Stimulated activated CD4-positive, alpha-beta T cell treated with anti-CD3 and anti-CD28 coated beads, Interleukin-4, amount 100 ng/mL, for 1 hour (primary cell): ENCODE measurements at regions not wholly inside any gene's neighbourhood (a gene's known extent, or its start where the extent isn't known, plus 50 kb on each side); places are given as distances from the start of the nearest gene placed in this dataset.

Experiments used
- DNase-seq: peaks from one replicate; pipeline ENCODE4 v3.0.0-alpha.2; 2020

DNA sequence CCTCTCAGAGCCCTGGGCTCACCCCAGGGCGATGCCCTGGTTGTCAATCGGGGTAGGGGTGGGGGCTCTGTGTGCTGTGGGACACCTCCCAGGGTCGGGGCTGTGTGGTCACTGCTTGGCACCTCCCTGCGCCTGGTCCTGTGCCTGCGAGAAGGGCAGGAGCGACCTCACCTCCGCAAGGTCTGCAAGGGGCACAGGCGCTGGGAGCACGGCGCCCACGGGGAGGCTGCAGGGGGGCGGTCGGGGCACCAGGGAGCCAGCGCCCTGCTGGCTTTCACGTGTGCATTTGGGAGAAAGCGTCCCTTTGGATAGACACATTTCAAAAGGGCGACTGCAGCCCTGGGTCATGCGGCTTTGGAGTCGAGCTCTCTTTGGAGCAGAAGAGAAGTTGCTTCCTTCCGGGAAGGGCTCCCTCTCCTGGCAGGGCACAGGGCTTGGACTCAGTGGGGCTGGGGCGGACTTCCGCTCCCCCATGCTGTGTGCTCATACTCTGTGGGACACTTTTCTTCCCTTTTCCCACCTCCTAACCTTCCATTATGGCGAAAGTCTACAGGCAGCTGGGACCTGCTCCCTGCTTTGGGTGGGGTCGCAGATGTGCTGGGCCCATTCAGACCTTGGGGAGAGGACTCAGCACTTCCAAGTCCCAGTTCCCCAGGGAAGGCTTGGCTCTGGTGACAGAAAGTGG is 52.9 kb upstream of the SLC28A3 start:
- no peak for DNase-seq

GRCh38 chr9:84394036-84394435 is 53.5 kb upstream of the SLC28A3 start:
- DNase-seq = no peak

- peak; percentile 55 for DNase-seq
Measured at GRCh38 chr9:84397151-84397728, 56.7 kb upstream of the SLC28A3 start.

GRCh38 chr9:84397822-84398221 is 57.3 kb upstream of the SLC28A3 start:
- DNase-seq = no peak

DNA sequence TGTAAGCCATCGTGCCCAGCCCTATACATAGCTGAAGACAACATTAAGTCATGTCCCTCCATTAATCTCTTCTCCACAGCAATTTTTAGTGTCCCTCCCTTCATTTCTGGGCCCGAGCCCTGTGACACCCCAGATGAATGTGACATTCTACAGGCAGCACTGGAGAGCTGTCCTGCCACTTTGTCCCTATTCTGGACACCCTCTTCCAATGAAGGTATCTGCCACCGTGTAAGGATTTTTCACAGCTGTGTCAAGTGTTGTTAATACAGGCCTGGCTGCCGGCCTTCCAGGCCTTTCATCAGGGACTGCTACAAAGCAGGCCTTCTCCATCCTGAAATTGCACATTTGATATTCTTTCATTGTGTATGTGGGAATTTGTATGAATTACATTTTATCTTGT is 62.0 kb upstream of the SLC28A3 start:
- no peak for DNase-seq

- no peak for DNase-seq
Measured at GRCh38 chr9:84403288-84403687, 62.7 kb upstream of the SLC28A3 start.

DNA sequence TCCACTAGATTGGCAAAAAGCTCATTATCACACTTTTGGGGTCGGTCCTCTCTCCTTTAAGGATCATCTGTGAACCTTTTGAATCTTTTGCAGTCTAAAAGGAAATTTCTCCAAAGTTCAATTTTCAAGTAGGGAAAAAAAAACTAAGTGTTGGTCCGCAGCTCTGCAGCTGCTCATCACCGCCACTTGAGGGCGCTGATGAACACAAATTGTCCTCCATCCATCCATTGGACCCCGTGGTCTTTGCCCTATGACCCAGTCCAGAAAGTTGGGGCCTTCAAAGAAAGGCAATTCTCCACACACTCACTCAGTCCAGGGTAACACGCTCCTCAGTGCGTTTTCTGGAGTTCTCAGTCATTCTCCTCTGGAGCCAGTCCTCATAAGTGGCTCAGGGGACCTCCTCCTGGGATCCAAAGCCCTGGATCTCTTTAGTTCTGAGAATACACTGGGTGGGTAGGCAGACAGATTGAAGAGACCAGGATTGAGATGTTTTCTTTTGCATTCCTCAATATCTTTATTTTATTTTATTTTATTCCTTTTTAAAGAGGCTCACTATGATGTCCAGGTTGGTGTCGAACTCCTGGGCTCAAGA is 63.6 kb upstream of the SLC28A3 start:
- no peak for DNase-seq

DNA sequence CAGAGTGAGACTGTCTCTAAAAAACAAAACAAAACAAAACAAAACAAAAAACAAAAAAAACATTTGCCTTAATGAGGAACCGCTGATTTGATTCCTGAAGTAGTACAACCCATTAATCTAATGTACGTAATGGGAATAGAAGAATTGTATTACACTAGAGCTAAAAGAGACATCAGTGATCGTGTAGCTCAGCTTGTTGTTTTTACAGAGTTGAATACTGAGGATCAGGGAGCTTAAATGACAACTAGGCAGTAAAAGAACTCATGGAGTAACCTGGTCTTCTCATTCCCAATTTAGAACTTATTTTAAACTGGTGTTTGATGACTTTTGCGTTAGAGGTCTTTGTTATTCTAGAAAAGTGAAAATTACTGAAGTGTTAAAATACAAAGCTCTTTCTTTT is 65.1 kb upstream of the SLC28A3 start:
- no peak for DNase-seq

- no peak for DNase-seq
Measured at GRCh38 chr9:84408416-84408815, 67.9 kb upstream of the SLC28A3 start.

DNA sequence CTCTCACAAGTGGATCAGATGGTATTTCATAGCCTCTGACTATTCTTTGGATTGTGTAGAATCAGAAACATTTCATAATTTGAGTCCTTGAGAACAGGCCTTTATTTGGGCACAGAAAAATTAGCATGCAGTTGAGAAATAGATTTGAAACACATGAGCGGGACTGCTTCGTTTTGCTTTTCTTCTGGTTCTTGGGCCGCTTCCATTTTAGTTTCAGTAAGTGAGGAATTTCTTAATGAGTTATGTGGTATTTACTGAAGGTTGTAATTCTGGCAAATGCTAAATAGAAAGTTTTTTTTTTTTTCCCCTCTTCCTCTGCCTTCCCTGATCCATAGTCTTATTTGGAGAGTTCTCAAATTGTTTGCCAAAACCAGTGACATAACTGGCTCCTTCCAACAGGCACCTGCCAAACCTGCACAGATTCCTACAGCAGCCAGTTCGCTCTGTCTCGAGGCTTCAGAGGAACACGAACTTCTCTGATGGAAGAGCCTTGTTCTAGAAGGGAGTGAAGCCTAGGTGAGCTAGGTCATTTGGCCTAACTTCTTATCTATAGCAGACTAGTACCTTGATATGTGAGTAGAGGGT is 71.2 kb upstream of the SLC28A3 start:
- DNase-seq = no peak

DNA sequence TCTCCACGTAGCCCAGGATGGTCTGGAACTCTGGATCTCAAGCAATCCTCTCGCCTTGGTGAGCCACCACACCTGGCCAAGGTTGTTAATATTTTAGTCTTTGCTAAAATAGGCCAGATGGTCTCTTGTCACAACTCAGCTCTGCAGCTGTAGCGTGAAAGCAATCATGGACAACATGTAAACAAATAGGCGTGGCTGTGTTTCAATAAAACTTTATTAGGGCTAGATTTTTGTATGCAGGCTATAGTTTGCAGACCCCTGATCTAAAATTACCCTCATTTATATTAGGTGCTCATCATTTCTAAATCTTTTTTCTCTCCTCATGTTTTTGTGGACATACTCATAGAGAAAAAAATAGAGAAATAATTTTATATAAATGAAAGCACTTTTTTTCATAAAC is 72.1 kb upstream of the SLC28A3 start:
- no peak for DNase-seq

DNA sequence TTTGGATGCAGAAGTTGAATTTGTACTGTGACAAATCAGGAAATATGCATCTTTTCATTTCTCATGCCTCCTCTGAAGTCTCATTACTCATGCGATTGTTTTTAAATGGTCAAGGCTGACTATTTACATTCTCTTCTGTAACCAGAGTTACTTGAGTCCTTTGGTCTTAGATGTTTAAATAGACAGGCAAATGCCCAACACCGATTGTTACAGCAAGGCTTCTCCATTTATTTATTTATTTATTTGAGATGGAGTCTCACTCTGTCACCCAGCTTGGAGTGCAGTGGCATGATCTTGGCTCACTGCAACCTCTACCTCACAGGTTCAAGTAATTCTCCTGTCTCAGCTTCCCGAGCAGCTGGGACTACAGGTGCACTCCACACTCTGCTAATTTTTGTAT is 72.7 kb upstream of the SLC28A3 start:
- no peak for DNase-seq

GRCh38 chr9:84419031-84419602 is 78.6 kb upstream of the SLC28A3 start:
- DNase-seq = no peak

DNA sequence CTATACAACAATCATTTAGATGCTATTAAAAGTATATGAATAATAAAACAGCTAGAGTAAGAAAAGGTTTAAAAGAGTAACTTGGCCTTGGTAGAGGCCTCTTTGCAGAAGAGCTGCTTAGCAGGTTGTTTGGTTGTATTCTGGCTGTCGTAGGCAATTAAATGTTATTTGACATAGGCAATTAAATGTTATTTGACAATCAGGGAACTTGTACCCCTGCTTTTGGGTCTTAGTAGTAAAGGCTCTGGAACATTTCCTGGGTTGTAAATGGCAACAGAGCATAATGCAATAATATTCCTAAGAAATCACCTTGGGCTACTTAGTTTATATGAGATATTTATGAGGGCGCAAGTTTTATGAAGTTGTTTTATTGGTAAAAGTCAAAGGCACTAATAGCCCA is 84.4 kb upstream of the SLC28A3 start:
- DNase-seq = no peak

- no peak for DNase-seq
Measured at GRCh38 chr9:84432746-84433145, 92.2 kb upstream of the SLC28A3 start.

DNA sequence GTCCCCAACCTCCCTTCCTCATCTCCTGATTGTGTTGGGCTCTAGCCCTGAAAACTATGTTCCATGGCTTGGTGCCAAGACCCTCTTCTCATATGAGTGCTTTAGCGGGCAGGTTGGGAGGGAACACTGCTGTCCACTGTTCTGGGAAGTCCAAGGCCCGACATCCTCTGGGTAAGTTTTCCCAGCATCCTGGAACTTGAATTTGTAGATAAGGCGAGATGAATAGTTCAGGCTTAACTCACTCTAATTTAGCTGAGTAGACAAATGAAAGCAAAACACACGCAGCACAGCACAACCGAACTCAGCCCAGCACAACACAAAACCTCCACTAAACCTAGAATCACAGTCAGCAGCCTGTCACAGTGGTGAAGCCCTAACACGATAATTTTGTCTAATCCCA is 95.3 kb upstream of the SLC28A3 start:
- no peak for DNase-seq

DNA sequence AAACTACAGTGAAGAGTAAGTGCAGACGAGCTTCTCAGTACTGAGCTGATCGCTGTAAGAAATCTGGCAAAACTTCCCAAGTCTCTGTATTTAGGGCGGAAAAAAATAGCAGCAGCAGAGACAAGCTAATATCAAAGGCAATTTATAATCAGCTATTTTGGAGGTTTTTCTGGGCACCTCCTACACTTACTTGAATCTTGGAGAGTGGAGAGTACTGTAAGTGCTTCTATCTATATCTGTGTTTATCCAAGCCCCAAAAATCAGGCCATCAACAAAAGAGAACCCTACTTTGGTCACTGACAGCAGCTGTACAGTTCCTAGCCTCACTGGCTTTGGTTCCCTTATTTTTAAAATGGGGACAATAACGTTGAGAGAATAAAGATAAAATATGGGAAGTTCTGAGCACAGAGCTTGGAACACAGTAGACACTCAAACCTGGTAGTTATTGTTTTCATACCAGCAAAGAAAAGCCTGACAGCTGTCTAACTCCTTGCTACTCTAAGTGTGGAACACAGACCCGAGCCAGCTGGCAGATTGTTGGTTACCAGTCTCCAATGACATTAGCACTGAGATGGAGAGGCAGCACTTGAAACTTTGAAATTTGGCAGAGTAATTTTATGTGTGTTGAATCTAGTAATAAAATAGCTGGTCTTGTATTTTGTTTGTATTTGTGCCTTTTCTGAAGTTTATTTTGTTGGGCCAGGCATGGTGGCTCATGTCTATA is 96.0 kb upstream of the SLC28A3 start:
- DNase-seq = no peak

DNA sequence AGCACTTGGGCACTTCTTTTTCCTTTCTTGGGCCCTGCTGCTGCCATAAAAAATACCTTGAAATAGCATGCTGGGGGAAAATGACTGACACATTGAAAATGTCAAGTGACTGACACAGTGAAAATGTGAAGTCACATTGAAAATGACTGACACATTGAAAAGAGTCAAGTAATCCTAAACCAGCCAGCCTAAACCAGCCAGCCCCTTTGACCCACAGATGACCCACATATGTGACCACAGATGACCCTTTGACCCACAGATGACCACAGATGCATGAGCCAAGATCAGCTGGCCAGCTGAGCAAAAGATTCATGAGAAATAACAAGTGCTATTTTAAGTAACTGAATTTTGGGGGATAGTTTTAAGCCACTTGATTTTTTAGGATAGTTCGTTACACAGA is 97.8 kb upstream of the SLC28A3 start:
- DNase-seq = no peak

DNA sequence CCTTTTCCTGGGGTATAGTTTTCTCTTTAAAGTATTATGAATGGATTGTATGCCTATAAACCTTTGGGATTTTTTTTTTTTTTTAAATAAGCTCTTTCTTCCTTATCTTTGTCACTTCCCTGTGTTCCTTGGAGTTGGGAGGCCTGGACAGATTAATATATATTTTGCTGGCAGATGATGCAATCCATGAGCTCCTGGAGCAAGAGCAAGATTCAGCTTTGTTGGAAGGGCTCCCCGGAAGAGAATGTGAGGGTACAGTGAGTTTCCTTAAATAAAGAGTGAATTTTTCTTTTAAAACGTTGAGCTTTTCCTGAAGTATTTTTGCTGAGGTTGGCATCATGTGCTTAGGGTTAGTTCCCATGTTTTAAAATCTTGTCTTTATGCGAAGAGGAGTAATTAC is 98.7 kb upstream of the SLC28A3 start:
- DNase-seq = no peak

GRCh38 chr9:84442712-84443111 is 102.2 kb upstream of the SLC28A3 start:
- no peak for DNase-seq

DNA sequence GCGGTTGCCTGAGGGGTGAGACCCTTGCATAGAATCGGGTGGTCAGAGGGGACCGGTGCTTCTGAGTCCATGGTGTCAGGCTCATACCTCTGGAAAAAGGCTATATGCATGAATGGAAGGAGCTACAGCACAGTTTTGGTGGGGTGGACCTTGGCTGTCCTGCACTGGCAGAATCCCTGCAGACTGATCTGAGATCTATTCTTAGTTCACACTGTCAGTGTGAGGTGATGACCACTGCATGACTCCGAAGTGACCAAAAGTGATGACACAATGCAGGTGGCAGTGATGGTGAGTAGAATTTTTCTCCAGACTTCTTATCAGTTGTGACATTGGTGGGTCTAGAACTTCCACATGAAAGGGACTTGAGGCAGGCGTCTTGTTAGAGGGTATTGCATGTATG is 105.2 kb upstream of the SLC28A3 start:
- no peak for DNase-seq

GRCh38 chr9:84447305-84447704 is 106.7 kb upstream of the SLC28A3 start:
- DNase-seq = no peak

GRCh38 chr9:84450029-84450428 is 109.5 kb upstream of the SLC28A3 start:
- DNase-seq = no peak
